ENCODE measurements at regions not wholly inside any gene's neighbourhood (a gene's known extent, or its start where the extent isn't known, plus 50 kb on each side); places are given as distances from the start of the nearest gene placed in this dataset.

GRCh38 chr6:15874326-15874725, 211.5 kb upstream of the DTNBP1 start:
- peaks cover 3% of the 10 kb centered on the region for H3K27me3 Mint-ChIP-seq (ENCODE audit: insufficient read depth)
- H3K27ac Mint-ChIP-seq = no peak overlapping the region
- intact Hi-C loops (cut with micrococcal nuclease) = no loop called here
- no peaks in the 10 kb centered on the region for H3K9me3 Mint-ChIP-seq
- H3K4me1 Mint-ChIP-seq (ENCODE audit: low read depth) = peaks cover 10% of the 10 kb centered on the region
- no peak overlapping the region for H3K4me3 Mint-ChIP-seq
- DNase-seq (ENCODE audit: low spot score) = no peak
- no peaks in the 10 kb centered on the region for H3K36me3 Mint-ChIP-seq (ENCODE audit: low read depth)

- Mint-ChIP-seq H3K4me1 (ENCODE audit: low read depth) (peaks cover 8% of the 10 kb centered on the region), H3K27me3 (ENCODE audit: insufficient read depth) (peaks cover 3% of the 10 kb centered on the region), H3K36me3 (ENCODE audit: low read depth) (no peaks in the 10 kb centered on the region), H3K9me3 (no peaks in the 10 kb centered on the region), H3K4me3 (no peak overlapping the region), H3K27ac (no peak overlapping the region)
- intact Hi-C loops (cut with micrococcal nuclease) = no loop called here
- DNase-seq (ENCODE audit: low spot score) = no peak
Measured at GRCh38 chr6:15872241-15873103, 209.6 kb upstream of the DTNBP1 start.

- no peak for DNase-seq (ENCODE audit: low spot score)
- Mint-ChIP-seq H3K36me3 (ENCODE audit: low read depth) (no peaks in the 10 kb centered on the region), H3K4me3 (no peak overlapping the region), H3K27me3 (ENCODE audit: insufficient read depth) (peaks cover 6% of the 10 kb centered on the region), H3K27ac (no peak overlapping the region), H3K9me3 (no peaks in the 10 kb centered on the region), H3K4me1 (ENCODE audit: low read depth) (peaks cover 3% of the 10 kb centered on the region)
- intact Hi-C loops (cut with micrococcal nuclease) = no loop called here
Measured at GRCh38 chr6:15871276-15871675, 208.4 kb upstream of the DTNBP1 start.

GRCh38 chr6:15870333-15871043, 207.7 kb upstream of the DTNBP1 start:
- DNase-seq (ENCODE audit: low spot score) = no peak
- no peaks in the 10 kb centered on the region for H3K36me3 Mint-ChIP-seq (ENCODE audit: low read depth)
- H3K27ac Mint-ChIP-seq = no peak overlapping the region
- no peaks in the 10 kb centered on the region for H3K9me3 Mint-ChIP-seq
- no peaks in the 10 kb centered on the region for H3K4me1 Mint-ChIP-seq (ENCODE audit: low read depth)
- H3K27me3 Mint-ChIP-seq (ENCODE audit: insufficient read depth) = peaks cover 6% of the 10 kb centered on the region
- intact Hi-C loops (cut with micrococcal nuclease) = no loop called here
- no peak overlapping the region for H3K4me3 Mint-ChIP-seq

- peaks cover 3% of the 10 kb centered on the region for H3K27me3 Mint-ChIP-seq (ENCODE audit: insufficient read depth)
- no peak overlapping the region for H3K4me3 Mint-ChIP-seq
- no peaks in the 10 kb centered on the region for H3K4me1 Mint-ChIP-seq (ENCODE audit: low read depth)
- no peak for DNase-seq (ENCODE audit: low spot score)
- intact Hi-C loops (cut with micrococcal nuclease) = no loop called here
- no peak overlapping the region for H3K27ac Mint-ChIP-seq
- H3K9me3 Mint-ChIP-seq = no peaks in the 10 kb centered on the region
- H3K36me3 Mint-ChIP-seq (ENCODE audit: low read depth) = no peaks in the 10 kb centered on the region
Measured at GRCh38 chr6:15864708-15865062, 201.9 kb upstream of the DTNBP1 start.

GRCh38 chr6:15864038-15864707, 201.3 kb upstream of the DTNBP1 start:
- no peaks in the 10 kb centered on the region for H3K36me3 Mint-ChIP-seq (ENCODE audit: low read depth)
- peaks cover 3% of the 10 kb centered on the region for H3K27me3 Mint-ChIP-seq (ENCODE audit: insufficient read depth)
- no peak overlapping the region for H3K27ac Mint-ChIP-seq
- no peak for DNase-seq (ENCODE audit: low spot score)
- H3K4me1 Mint-ChIP-seq (ENCODE audit: low read depth) = no peaks in the 10 kb centered on the region
- intact Hi-C loops (cut with micrococcal nuclease) = no loop called here
- H3K4me3 Mint-ChIP-seq = no peak overlapping the region
- no peaks in the 10 kb centered on the region for H3K9me3 Mint-ChIP-seq

GRCh38 chr6:15862810-15863209, 200.0 kb upstream of the DTNBP1 start:
- Mint-ChIP-seq H3K9me3 (no peaks in the 10 kb centered on the region), H3K27me3 (ENCODE audit: insufficient read depth) (peaks cover 3% of the 10 kb centered on the region), H3K4me3 (no peak overlapping the region), H3K4me1 (ENCODE audit: low read depth) (no peaks in the 10 kb centered on the region), H3K36me3 (ENCODE audit: low read depth) (no peaks in the 10 kb centered on the region), H3K27ac (no peak overlapping the region)
- intact Hi-C loops (cut with micrococcal nuclease) = no loop called here
- DNase-seq (ENCODE audit: low spot score) = no peak

- Mint-ChIP-seq H3K36me3 (ENCODE audit: low read depth) (no peaks in the 10 kb centered on the region), H3K27ac (no peak overlapping the region), H3K27me3 (ENCODE audit: insufficient read depth) (peaks cover 2% of the 10 kb centered on the region), H3K9me3 (no peaks in the 10 kb centered on the region), H3K4me3 (no peak overlapping the region), H3K4me1 (ENCODE audit: low read depth) (no peaks in the 10 kb centered on the region)
- no peak for DNase-seq (ENCODE audit: low spot score)
- intact Hi-C loops (cut with micrococcal nuclease) = no loop called here
Measured at GRCh38 chr6:15861486-15861885, 198.7 kb upstream of the DTNBP1 start.

GRCh38 chr6:15854826-15855710, 192.2 kb upstream of the DTNBP1 start:
- H3K4me3 Mint-ChIP-seq = no peak overlapping the region

GRCh38 chr6:15854378-15854777, 191.6 kb upstream of the DTNBP1 start:
- Mint-ChIP-seq H3K4me1 (ENCODE audit: low read depth) (no peaks in the 10 kb centered on the region), H3K27ac (no peak overlapping the region), H3K9me3 (no peaks in the 10 kb centered on the region), H3K4me3 (no peak overlapping the region), H3K27me3 (ENCODE audit: insufficient read depth) (peaks cover 9% of the 10 kb centered on the region), H3K36me3 (ENCODE audit: low read depth) (no peaks in the 10 kb centered on the region)
- DNase-seq (ENCODE audit: low spot score) = no peak
- intact Hi-C loops (cut with micrococcal nuclease) = no loop called here

More at GRCh38 chr6:15854826-15855710, 192.2 kb upstream of the DTNBP1 start:
- no peak overlapping the region for H3K27ac Mint-ChIP-seq
- no peak for DNase-seq (ENCODE audit: low spot score)
- intact Hi-C loops (cut with micrococcal nuclease) = no loop called here
- H3K4me1 Mint-ChIP-seq (ENCODE audit: low read depth) = no peaks in the 10 kb centered on the region
- H3K9me3 Mint-ChIP-seq = no peaks in the 10 kb centered on the region
- H3K36me3 Mint-ChIP-seq (ENCODE audit: low read depth) = no peaks in the 10 kb centered on the region
- H3K27me3 Mint-ChIP-seq (ENCODE audit: insufficient read depth) = peaks cover 9% of the 10 kb centered on the region

- Mint-ChIP-seq H3K4me3 (no peak overlapping the region), H3K4me1 (ENCODE audit: low read depth) (no peaks in the 10 kb centered on the region), H3K27ac (no peak overlapping the region), H3K9me3 (peaks cover 1% of the 10 kb centered on the region), H3K27me3 (ENCODE audit: insufficient read depth) (peaks cover 9% of the 10 kb centered on the region), H3K36me3 (ENCODE audit: low read depth) (no peaks in the 10 kb centered on the region)
- no peak for DNase-seq (ENCODE audit: low spot score)
- intact Hi-C loops (cut with micrococcal nuclease) = no loop called here
Measured at GRCh38 chr6:15853259-15853658, 190.4 kb upstream of the DTNBP1 start.

GRCh38 chr6:15852289-15852688, 189.5 kb upstream of the DTNBP1 start:
- Mint-ChIP-seq H3K27me3 (ENCODE audit: insufficient read depth) (peaks cover 9% of the 10 kb centered on the region), H3K27ac (no peak overlapping the region), H3K4me1 (ENCODE audit: low read depth) (no peaks in the 10 kb centered on the region), H3K9me3 (peaks cover 5% of the 10 kb centered on the region), H3K4me3 (no peak overlapping the region), H3K36me3 (ENCODE audit: low read depth) (no peaks in the 10 kb centered on the region)
- no peak for DNase-seq (ENCODE audit: low spot score)
- intact Hi-C loops (cut with micrococcal nuclease) = no loop called here

Data from activated T-helper 1 cell treated with anti-CD3 and anti-CD28 coated beads, Interleukin-12 subunit alpha, Interleukin-12 subunit beta, Interleukin-2, Interleukin-4 antibody, amounts not matched to agents 30 ng/mL and 10 ng/mL and 1 ng/mL, durations not matched to agents 14 hours and 24 hours and 36 hours (primary cell).